GM12878 (cell line): ENCODE measurements at regions not wholly inside any gene's neighbourhood (a gene's known extent, or its start where the extent isn't known, plus 50 kb on each side); places are given as distances from the start of the nearest gene placed in this dataset.

Source experiments
- ATAC-seq: fragments of 200-7000 bp; cut with Tn5 transposase; 3 replicates; pipeline ENCODE4 v1.9.1; 2020; ENCODE audit warnings: mild to moderate bottlenecking, moderate library complexity
- BruUV-seq: library from RNA; stranded (reverse); fragments of 400-500 nt; replicated peaks from 2 replicates; lab custom pipeline; 2021; lab: Mats Ljungman, UMichigan
- CTCF ChIA-PET: fragments of 300-600 bp; sonication (Branson Sonifier 250); formaldehyde crosslinking; extraction: SDS; loops from one replicate; lab custom pipeline; 2021; ENCODE audit warnings: inconsistent platforms; lab: Yijun Ruan, JAX
- POLR2A ChIA-PET: fragments of 350-600 bp; formaldehyde crosslinking; extraction: SDS; loops from one replicate; lab custom pipeline; 2021; ENCODE audit warnings: inconsistent platforms; lab: Charles Lee
- RAD21 ChIA-PET: fragments of 300-600 bp; sonication (Branson Sonifier 250); formaldehyde crosslinking; loops from one replicate; lab custom pipeline; 2023; ENCODE audit warnings: antibody characterized with exemption; ENCODE audit not compliant: unreplicated experiment; lab: Charles Lee
- SMC1A ChIA-PET: fragments of 300-600 bp; sonication (Branson Sonifier 250); formaldehyde crosslinking; loops from one replicate; lab custom pipeline; 2023; ENCODE audit not compliant: unreplicated experiment, uncharacterized antibody; lab: Charles Lee
- DNase-seq: peaks from one replicate; pipeline ENCODE4 v3.0.0-alpha.2; 2011; ENCODE audit warnings: low read depth, low spot score
- FAIRE-seq: peaks from 3 replicates; lab custom pipeline; 2011; peaks lifted over from hg19 to GRCh38; lab: Jason Lieb, UNC
- H2AFZ ChIP-seq: 2 replicates; pipeline ENCODE4 v1.6.0; 2011; ENCODE audit warnings: low read depth, low read length, control low read depth; ENCODE audit not compliant: control insufficient read depth
- H3K27ac ChIP-seq: 2 replicates; pipeline ENCODE4 v1.5.1; 2011; ENCODE audit warnings: control low read depth; ENCODE audit not compliant: control insufficient read depth, insufficient read depth
- H3K27me3 ChIP-seq, 2 experiments: replicated peaks in 1 of 2; 2 replicates each; pipeline versions ENCODE4 v1.6.0 to v1.6.1; 2011; ENCODE audit warnings: low read length in 1 of 2; ENCODE audit not compliant: control insufficient read depth in 2 of 2, insufficient read depth in 2 of 2
- H3K36me3 ChIP-seq, 2 experiments: 2 replicates each; pipeline ENCODE4 v1.5.1; 2011; ENCODE audit warnings: low read length in 1 of 2; ENCODE audit not compliant: control insufficient read depth in 2 of 2, insufficient read depth in 2 of 2
- H3K4me1 ChIP-seq: 2 replicates; pipeline ENCODE4 v1.6.1; 2011; ENCODE audit warnings: mild to moderate bottlenecking, low read length, moderate library complexity, mixed read lengths; ENCODE audit not compliant: control insufficient read depth, insufficient read depth
- H3K4me2 ChIP-seq: 2 replicates; pipeline ENCODE4 v1.6.0; 2011; ENCODE audit warnings: control low read depth; ENCODE audit not compliant: control insufficient read depth, insufficient read depth
- H3K4me3 ChIP-seq: fragments of 200-600 bp; sonication (generic); 2 replicates; pipeline ENCODE4 v1.5.1; 2016
- H3K79me2 ChIP-seq: 2 replicates; pipeline ENCODE4 v1.6.0; 2011; ENCODE audit warnings: low read length; ENCODE audit not compliant: control insufficient read depth, insufficient read depth
- H3K9ac ChIP-seq: 2 replicates; pipeline ENCODE4 v1.8.0; 2011; ENCODE audit warnings: low read length, control low read depth, mixed read lengths; ENCODE audit not compliant: control insufficient read depth, insufficient read depth
- H3K9me3 ChIP-seq: replicated peaks from 3 replicates; pipeline ENCODE4 v1.5.1; 2011; ENCODE audit warnings: mild to moderate bottlenecking, low read length; ENCODE audit not compliant: control insufficient read depth, insufficient read depth
- H4K20me1 ChIP-seq: 2 replicates; pipeline ENCODE4 v1.6.0; 2011; ENCODE audit not compliant: control insufficient read depth, insufficient read depth
- CBFB ChIP-seq: IDR thresholded peaks from 2 replicates; pipeline ENCODE4 v1.6.1; 2016; ENCODE audit warnings: antibody characterized with exemption, low read depth
- ETV6 ChIP-seq, 2 experiments: fragments of 450-650 bp in 1 of 2; IDR thresholded peaks in 1 of 2; conservative IDR thresholded peaks in 1 of 2; 2 replicates each; pipeline ENCODE4 v1.6.1; 2014; ENCODE audit warnings: antibody characterized with exemption in 1 of 2, borderline replicate concordance in 1 of 2, low read depth in 1 of 2, mild to moderate bottlenecking in 1 of 2, moderate library complexity in 1 of 2
- EZH2 ChIP-seq: IDR thresholded peaks from 2 replicates; pipeline ENCODE4 v1.6.1; 2012; ENCODE audit warnings: low read depth, mild to moderate bottlenecking, control low read depth, inconsistent platforms, low read length, borderline replicate concordance; ENCODE audit not compliant: control insufficient read depth
- KDM1A ChIP-seq: fragments of 200-600 bp; sonication (generic); IDR thresholded peaks from 2 replicates; pipeline ENCODE4 v1.6.1; 2016; ENCODE audit warnings: borderline replicate concordance
- MEF2B ChIP-seq: fragments of 450-650 bp; IDR thresholded peaks from 2 replicates; pipeline ENCODE4 v1.6.1; 2018; ENCODE audit warnings: mild to moderate bottlenecking, moderate library complexity; ENCODE audit not compliant: partially characterized antibody, poor library complexity, severe bottlenecking
- MXI1 ChIP-seq: fragments of 150-350 bp; IDR thresholded peaks from 2 replicates; pipeline ENCODE4 v1.6.1; 2011; ENCODE audit warnings: low read depth, mild to moderate bottlenecking, inconsistent platforms, low read length, improper control_type of control experiment
- NBN ChIP-seq: fragments of 450-650 bp; IDR thresholded peaks from 2 replicates; pipeline ENCODE4 v1.6.1; 2016
- NRF1 ChIP-seq: conservative IDR thresholded peaks from 2 replicates; pipeline ENCODE4 v1.6.1; 2011; ENCODE audit warnings: mild to moderate bottlenecking, low read depth, low read length, improper control_type of control experiment
- RAD51 ChIP-seq: fragments of 450-650 bp; IDR thresholded peaks from 2 replicates; pipeline ENCODE4 v1.6.1; 2016; ENCODE audit warnings: moderate library complexity, mild to moderate bottlenecking, inconsistent platforms
- SUZ12 ChIP-seq: fragments of 200-600 bp; sonication (generic); IDR thresholded peaks from one replicate; pipeline ENCODE4 v1.6.1; 2018; ENCODE audit warnings: antibody characterized with exemption, mild to moderate bottlenecking; ENCODE audit not compliant: unreplicated experiment
- TARDBP ChIP-seq: IDR thresholded peaks from 2 replicates; pipeline ENCODE4 v1.6.1; 2016; ENCODE audit warnings: borderline replicate concordance
- TCF3 ChIP-seq: IDR thresholded peaks from 2 replicates; pipeline ENCODE4 v1.6.1; 2012; ENCODE audit warnings: low read depth, mild to moderate bottlenecking, low read length, borderline replicate concordance; ENCODE audit not compliant: insufficient read depth
- ZNF207 ChIP-seq: fragments of 450-650 bp; IDR thresholded peaks from 2 replicates; pipeline ENCODE4 v1.6.1; 2014; ENCODE audit warnings: antibody characterized with exemption, mild to moderate bottlenecking, borderline replicate concordance
- ZSCAN29 ChIP-seq: fragments of 450-650 bp; IDR thresholded peaks from 2 replicates; pipeline ENCODE4 v1.6.1; 2017; ENCODE audit warnings: mild to moderate bottlenecking, moderate library complexity
- in situ Hi-C: fragments of 300-500 bp; cut with MboI; formaldehyde crosslinking; loops from 9 replicates; pipeline ENCODE4 v1.14.3; 2018; ENCODE audit warnings: mixed read lengths
- intact Hi-C: fragments of 100-400 bp; cut with micrococcal nuclease; formaldehyde crosslinking; loops from one replicate; pipeline ENCODE4 v1.14.2; 2022; ENCODE audit not compliant: unreplicated experiment
- TF ChIP-seq, protein P1 (sequence below): fragments of 450-650 bp; IDR thresholded peaks from 2 replicates; pipeline ENCODE4 v1.6.1; 2016; ENCODE audit warnings: mild to moderate bottlenecking, moderate library complexity, borderline replicate concordance
- TF ChIP-seq, protein P2 (sequence below): IDR thresholded peaks from 2 replicates; pipeline ENCODE4 v1.6.1; 2012; ENCODE audit warnings: low read depth, low read length, improper control_type of control experiment
- TF ChIP-seq, protein P3 (sequence below): IDR thresholded peaks from 2 replicates; pipeline ENCODE4 v1.6.1; 2011; ENCODE audit warnings: mild to moderate bottlenecking, low read depth, low read length, moderate library complexity; ENCODE audit not compliant: insufficient replicate concordance

DNA sequence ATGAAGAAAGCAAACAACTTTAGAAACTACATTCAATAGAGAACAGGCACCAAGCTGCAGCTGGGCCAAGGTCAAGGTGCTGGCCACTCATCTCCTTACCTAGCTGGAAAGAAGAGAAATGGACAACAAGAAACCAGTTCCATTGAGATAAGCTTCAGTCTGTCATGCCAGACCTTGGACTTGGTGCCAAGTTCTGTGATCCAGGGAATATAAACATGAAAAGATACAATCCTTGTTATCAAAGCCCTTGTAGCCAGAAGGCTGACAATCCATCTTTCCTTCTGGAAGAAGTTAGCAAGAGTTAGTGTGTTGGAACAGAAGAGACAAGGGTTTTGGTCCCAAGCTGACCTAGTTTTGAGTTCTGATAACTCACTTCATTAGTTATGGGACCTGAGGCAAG lies 227.5 kb downstream of the ACTL7B start:
- H4K20me1 ChIP-seq, result no peaks in the 10 kb centered on the region
- no peaks in the 10 kb centered on the region for H3K79me2 ChIP-seq
- intact Hi-C loops, result no loop called here
- in situ Hi-C loops, result no loop called here
- CTCF ChIA-PET, result no interaction called here
- no peak overlapping the region for H3K4me3 ChIP-seq
- H3K27ac ChIP-seq, result no peak overlapping the region
- no peak for FAIRE-seq
- no peak overlapping the region for H3K4me2 ChIP-seq
- H3K36me3 ChIP-seq, result no peaks in the 10 kb centered on the region
- H3K9me3 ChIP-seq, result no peaks in the 10 kb centered on the region
- no peak for DNase-seq
- no peak overlapping the region for H2AFZ ChIP-seq
- RAD21 ChIA-PET, result no interaction called here
- no peaks in the 10 kb centered on the region for H3K4me1 ChIP-seq
- H3K9ac ChIP-seq, result no peak overlapping the region
- H3K27me3 ChIP-seq, result no peaks in the 10 kb centered on the region; a peak in 1 of 4 replicates
- POLR2A ChIA-PET, result no interaction called here
- TF ChIP-seq ETV6 (conservative IDR thresholded peaks at IDR 0.05 in 1 of 2, IDR thresholded peaks at IDR 0.05 in 1 of 2; ENCODE audit: borderline replicate concordance in 1 of 2, low read depth in 1 of 2), result no peak
- TF ChIP-seq, protein P1, sequence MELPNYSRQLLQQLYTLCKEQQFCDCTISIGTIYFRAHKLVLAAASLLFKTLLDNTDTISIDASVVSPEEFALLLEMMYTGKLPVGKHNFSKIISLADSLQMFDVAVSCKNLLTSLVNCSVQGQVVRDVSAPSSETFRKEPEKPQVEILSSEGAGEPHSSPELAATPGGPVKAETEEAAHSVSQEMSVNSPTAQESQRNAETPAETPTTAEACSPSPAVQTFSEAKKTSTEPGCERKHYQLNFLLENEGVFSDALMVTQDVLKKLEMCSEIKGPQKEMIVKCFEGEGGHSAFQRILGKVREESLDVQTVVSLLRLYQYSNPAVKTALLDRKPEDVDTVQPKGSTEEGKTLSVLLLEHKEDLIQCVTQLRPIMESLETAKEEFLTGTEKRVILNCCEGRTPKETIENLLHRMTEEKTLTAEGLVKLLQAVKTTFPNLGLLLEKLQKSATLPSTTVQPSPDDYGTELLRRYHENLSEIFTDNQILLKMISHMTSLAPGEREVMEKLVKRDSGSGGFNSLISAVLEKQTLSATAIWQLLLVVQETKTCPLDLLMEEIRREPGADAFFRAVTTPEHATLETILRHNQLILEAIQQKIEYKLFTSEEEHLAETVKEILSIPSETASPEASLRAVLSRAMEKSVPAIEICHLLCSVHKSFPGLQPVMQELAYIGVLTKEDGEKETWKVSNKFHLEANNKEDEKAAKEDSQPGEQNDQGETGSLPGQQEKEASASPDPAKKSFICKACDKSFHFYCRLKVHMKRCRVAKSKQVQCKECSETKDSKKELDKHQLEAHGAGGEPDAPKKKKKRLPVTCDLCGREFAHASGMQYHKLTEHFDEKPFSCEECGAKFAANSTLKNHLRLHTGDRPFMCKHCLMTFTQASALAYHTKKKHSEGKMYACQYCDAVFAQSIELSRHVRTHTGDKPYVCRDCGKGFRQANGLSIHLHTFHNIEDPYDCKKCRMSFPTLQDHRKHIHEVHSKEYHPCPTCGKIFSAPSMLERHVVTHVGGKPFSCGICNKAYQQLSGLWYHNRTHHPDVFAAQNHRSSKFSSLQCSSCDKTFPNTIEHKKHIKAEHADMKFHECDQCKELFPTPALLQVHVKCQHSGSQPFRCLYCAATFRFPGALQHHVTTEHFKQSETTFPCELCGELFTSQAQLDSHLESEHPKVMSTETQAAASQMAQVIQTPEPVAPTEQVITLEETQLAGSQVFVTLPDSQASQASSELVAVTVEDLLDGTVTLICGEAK, result no peak
- TF ChIP-seq NBN, result no peak
- TF ChIP-seq EZH2, result no peak
- no peak for TF ChIP-seq TARDBP
- no peak for TF ChIP-seq CBFB
- no peak for TF ChIP-seq TCF3
- no peak for TF ChIP-seq ZNF207
- no peak for TF ChIP-seq NRF1
- TF ChIP-seq MEF2B, result no peak
- TF ChIP-seq SUZ12, result no peak
- TF ChIP-seq KDM1A, result no peak
- TF ChIP-seq RAD51, result no peak
- TF ChIP-seq MXI1, result no peak
- no peak for TF ChIP-seq ZSCAN29
- TF ChIP-seq, protein P2, sequence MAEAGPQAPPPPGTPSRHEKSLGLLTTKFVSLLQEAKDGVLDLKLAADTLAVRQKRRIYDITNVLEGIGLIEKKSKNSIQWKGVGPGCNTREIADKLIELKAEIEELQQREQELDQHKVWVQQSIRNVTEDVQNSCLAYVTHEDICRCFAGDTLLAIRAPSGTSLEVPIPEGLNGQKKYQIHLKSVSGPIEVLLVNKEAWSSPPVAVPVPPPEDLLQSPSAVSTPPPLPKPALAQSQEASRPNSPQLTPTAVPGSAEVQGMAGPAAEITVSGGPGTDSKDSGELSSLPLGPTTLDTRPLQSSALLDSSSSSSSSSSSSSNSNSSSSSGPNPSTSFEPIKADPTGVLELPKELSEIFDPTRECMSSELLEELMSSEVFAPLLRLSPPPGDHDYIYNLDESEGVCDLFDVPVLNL, result no peak
- TF ChIP-seq, protein P3, sequence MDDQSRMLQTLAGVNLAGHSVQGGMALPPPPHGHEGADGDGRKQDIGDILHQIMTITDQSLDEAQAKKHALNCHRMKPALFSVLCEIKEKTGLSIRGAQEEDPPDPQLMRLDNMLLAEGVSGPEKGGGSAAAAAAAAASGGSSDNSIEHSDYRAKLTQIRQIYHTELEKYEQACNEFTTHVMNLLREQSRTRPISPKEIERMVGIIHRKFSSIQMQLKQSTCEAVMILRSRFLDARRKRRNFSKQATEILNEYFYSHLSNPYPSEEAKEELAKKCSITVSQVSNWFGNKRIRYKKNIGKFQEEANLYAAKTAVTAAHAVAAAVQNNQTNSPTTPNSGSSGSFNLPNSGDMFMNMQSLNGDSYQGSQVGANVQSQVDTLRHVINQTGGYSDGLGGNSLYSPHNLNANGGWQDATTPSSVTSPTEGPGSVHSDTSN, result no peak
- SMC1A ChIA-PET, result no interaction called here
- no TSS peak for BruUV-seq
- no peak for ATAC-seq
